GM19467 (cell line): ENCODE measurements at regions not wholly inside any gene's neighbourhood (a gene's known extent, or its start where the extent isn't known, plus 50 kb on each side); places are given as distances from the start of the nearest gene placed in this dataset.
A peak's percentile ranks its signal among the peaks of the same experiment; 100 is the strongest.
"Not testable (repeated sequence)": the region's sequence is repeated elsewhere in the genome, so short reads cannot be mapped to it uniquely, and the experiment has no call there.

ENCODE experiments used
- ATAC-seq: cut with Tn5 transposase; IDR thresholded peaks from one replicate; pipeline ENCODE4 v1.9.1; 2021; ENCODE audit warnings: mild to moderate bottlenecking, moderate library complexity; ENCODE audit not compliant: unreplicated experiment

- peak; percentile 85 for ATAC-seq
Observed at GRCh38 chr4:38503689-38504395, 160.2 kb upstream of the KLF3 start.

DNA sequence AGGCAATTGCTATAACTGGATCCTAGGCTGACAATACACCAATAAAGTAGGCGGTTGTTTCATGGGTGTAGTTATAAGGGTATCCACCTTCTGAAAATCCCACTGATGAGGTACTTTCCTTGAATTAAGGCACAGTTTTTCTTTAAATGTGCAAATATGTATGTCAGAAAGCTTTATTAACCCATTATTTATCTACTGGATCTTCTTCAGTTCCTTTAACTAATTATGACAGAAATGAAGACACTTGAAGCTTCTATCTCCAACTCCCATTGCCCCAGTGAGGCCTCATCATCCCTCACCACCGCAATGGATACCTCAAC, 159.6 kb upstream of the KLF3 start:
- no peak for ATAC-seq

DNA sequence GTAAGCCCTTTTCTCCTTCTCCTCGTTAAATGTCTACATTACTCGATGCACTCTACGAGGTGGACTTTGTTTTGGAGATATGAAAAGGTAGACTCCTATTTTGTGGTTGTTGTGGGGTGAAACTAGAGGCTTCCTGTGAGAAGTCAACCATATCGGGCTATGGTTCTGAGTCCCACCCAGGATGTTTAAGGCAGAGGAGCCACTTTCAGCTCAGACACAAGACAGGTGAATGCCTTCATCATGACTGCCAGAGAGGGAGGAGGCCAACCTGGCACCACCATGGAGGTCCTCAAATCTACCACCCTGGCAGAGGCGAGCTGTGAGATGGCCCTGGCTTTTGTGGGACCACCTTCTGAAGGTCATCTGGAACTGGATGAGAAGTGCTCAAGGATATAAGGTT, 154.4 kb upstream of the KLF3 start:
- ATAC-seq: no peak

DNA sequence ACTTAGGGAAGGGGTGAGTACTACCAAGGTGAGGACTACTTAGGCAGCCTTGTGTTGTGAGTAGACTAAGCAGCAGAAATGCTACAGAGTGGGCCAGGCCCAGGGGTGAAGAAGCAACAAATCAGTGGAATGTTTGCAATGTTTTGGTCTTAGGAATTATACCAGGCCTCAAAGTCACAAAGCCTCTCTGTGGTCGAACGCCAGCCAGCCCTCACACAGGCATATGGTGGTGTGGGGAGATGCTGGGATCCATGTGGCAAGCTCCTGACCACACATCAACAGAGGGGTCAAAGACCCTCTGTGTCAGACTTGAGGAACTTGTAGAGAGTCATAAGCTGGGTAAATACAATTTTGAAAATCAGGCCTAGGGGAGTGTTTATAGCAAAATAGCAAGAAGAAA, 153.8 kb upstream of the KLF3 start:
- no peak for ATAC-seq

- ATAC-seq: no peak
Observed at GRCh38 chr4:38511702-38512101, 152.3 kb upstream of the KLF3 start.

- ATAC-seq: no peak
Observed at GRCh38 chr4:38512840-38513239, 151.2 kb upstream of the KLF3 start.

DNA sequence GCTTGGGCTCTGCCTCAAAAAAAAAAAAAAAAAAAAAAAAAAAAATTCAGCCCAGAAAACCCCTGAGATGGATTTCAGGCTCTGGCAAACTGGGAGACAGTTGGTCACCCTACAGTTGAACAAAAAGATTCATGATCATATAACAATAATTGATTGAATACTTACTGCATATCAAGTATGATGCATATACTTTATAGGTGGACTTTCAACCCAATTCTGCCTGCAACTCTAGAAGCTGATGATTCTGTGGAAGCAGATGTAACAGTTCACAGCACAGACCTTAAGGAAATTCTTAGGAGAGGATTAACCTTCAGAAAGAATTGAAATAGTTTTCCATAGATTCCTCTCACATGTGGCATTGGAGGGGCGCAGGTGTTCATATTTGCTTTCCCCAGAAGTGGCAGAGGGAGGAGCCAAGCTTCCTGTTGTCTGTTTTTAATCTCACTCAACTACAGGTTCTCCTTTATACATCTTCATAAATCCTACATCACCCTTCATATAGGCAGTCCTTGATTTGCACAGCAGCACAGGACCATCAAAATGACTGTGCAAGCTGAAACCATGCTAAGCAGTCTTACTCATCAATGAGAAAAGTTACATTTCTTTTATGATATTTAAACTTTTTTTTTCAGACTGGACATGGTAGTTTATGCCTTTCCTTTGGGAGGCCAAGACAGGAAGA, 149.4 kb upstream of the KLF3 start:
- ATAC-seq: no peak

DNA sequence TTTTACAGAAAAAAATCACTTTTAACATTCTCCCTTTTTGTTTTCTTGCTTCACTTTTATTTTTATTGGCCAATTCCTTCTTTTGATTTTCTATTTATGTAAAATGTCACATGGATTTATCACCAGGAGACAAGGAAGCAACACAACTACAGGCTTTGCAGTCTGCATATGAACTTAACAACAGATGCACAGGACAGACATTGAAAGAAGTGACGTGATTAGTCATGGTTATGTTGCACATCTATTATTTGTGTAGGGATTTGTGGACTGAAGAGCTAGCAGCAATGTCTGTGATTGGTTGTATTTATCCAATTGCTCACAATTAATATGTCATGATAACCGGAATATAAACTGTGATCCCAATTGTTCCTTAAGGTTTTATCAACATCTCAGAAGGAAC, 147.8 kb upstream of the KLF3 start:
- no peak for ATAC-seq

- ATAC-seq: no peak
Observed at GRCh38 chr4:38519666-38520065, 144.3 kb upstream of the KLF3 start.

- no peak for ATAC-seq
Observed at GRCh38 chr4:38523054-38523453, 140.9 kb upstream of the KLF3 start.

DNA sequence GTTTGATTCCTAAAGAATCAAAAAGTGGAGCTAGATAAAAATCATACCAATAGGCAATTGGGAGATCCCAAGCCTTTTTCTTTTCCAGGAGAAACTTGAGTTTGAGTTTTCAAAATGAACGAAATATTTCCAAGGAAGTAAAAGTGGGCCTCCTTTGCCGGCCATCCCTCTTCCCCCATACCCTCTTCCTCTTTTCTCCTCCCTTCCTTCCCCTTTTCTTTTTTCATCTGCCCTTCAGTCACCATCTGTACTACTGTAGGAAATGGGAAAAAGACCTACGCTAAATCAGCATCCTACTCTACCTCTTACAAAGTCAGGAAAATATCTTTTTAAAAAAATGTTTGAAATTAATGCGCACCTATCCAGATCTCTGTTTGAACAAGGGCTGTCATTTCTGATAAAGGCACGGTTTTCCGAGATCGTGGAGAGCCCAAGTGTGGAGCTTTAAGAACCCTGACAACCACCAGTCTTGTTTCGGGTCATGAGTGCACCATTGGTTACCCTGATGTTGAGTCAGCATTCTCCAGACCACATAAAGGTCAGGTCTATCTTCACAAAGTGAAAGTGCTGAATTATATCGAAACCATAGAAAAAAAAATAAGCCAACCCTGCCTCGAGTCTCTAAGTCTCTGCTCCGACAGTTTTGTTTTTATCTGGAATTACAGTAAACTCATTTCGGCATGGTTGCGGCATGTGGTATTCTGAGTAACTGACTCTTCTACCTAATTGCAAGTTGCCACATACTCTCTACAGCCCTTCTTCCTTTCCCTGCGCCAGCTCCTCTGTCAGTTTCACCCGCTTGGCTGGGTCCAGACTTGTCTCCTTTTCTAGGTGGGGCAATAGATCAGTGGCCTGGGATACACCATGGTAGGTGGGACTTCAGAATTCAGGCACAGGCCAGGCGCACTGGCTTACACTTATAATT, 140.2 kb upstream of the KLF3 start:
- ATAC-seq: peak; percentile 90

GRCh38 chr4:38526412-38526811, 137.6 kb upstream of the KLF3 start:
- ATAC-seq: no peak

DNA sequence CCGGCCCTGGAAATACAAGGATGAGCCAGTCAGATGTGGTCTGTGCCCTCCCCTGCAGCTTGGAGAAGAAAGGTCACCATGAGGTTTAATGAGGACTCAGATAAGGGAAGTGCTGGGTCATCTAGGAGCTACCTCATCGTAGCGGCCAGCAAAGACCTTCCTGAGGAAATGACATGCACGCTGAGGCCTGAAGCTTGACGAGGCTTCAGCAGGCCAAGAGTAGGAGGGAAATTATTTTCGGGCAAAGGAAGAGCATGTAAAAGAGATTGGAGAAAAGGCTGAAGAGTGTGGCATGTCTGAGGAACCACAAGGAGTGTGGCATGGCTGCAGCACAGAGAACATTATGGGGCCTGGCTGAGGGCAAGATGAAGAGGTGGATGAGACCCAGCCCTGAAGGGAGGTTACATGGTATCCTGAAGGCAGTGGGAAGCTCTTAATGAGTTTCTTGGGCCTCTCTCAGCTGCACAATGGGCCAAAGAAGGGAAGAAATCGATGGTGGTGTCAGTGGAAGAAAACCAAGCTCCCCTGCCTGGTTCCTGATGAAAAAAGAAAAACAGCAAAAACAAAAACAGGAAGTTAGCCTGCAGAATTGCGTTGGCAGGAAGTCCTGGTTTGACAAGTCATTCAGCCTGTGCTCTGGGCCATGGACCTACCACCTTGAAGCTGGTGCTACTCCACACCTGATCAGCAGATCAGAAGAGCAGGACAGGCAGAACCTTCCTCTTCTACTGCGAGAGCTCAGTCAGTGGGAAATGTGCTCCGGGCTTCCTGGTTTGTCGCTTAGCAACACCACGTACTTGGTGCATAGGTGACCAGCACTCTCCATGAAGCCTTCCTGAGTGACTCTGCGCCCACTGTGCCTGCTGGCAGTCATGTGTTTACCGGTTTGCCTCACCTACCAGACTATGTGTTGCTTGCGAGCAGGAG, 134.5 kb upstream of the KLF3 start:
- ATAC-seq: peak; percentile 75

DNA sequence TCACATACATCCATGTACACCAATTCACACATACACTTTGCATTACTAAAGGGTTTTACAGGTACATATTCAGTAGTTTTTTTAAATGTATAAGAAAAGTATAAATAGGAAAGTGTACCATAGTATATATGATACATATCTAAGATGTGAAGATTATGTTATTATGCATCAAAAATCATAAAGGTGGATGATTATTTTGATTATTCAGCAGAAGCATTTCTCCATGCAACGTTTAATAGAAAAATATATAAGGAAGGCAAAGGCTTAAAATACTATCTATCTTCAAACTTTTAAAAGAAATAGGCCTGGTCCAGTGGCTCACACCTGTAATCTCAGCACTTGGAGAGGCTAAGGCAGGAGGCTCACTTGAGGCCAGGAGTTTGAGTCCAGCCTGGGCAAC, 133.5 kb upstream of the KLF3 start:
- ATAC-seq: no peak

- no peak for ATAC-seq
Observed at GRCh38 chr4:38531141-38531727, 132.8 kb upstream of the KLF3 start.

- ATAC-seq: no peak
Observed at GRCh38 chr4:38532908-38533499, 131.0 kb upstream of the KLF3 start.

GRCh38 chr4:38534344-38535045, 129.5 kb upstream of the KLF3 start:
- no peak for ATAC-seq

GRCh38 chr4:38535071-38535470, 128.9 kb upstream of the KLF3 start:
- not testable (repeated sequence) for ATAC-seq

GRCh38 chr4:38535717-38536116, 128.3 kb upstream of the KLF3 start:
- no peak for ATAC-seq
